NCI-H226 (cell line): ENCODE measurements at regions not wholly inside any gene's neighbourhood (a gene's known extent, or its start where the extent isn't known, plus 50 kb on each side); places are given as distances from the start of the nearest gene placed in this dataset.
"Not testable (repeated sequence)": the region's sequence is repeated elsewhere in the genome, so short reads cannot be mapped to it uniquely, and the experiment has no call there.

Source experiments
- DNase-seq: peaks from one replicate; pipeline ENCODE4 v3.0.0-alpha.2; 2015

GRCh38 chr3:26422415-26422814, 200.2 kb upstream of the LRRC3B start:
- no peak for DNase-seq

GRCh38 chr3:26425076-26425475, 197.5 kb upstream of the LRRC3B start:
- no peak for DNase-seq

GRCh38 chr3:26428992-26429391, 193.6 kb upstream of the LRRC3B start:
- no peak for DNase-seq

- no peak for DNase-seq
These were observed 184.9 kb upstream of the LRRC3B start for GRCh38 chr3:26437678-26438077.

GRCh38 chr3:26438325-26438940, 184.1 kb upstream of the LRRC3B start:
- no peak for DNase-seq

GRCh38 chr3:26438981-26439884, 183.3 kb upstream of the LRRC3B start:
- DNase-seq, result no peak

- no peak for DNase-seq
These were observed 172.6 kb upstream of the LRRC3B start for GRCh38 chr3:26449996-26450395.

- no peak for DNase-seq
These were observed 170.2 kb upstream of the LRRC3B start for GRCh38 chr3:26452363-26452762.

- DNase-seq, result no peak
These were observed 161.6 kb upstream of the LRRC3B start for GRCh38 chr3:26460985-26461384.

- DNase-seq, result no peak
These were observed 150.2 kb upstream of the LRRC3B start for GRCh38 chr3:26472345-26472744.

GRCh38 chr3:26474706-26475105, 147.9 kb upstream of the LRRC3B start:
- DNase-seq, result no peak

- DNase-seq, result no peak
These were observed 142.2 kb upstream of the LRRC3B start for GRCh38 chr3:26480377-26480776.

GRCh38 chr3:26484140-26484539, 138.4 kb upstream of the LRRC3B start:
- DNase-seq, result no peak

- DNase-seq, result no peak
These were observed 124.3 kb upstream of the LRRC3B start for GRCh38 chr3:26498271-26498670.

GRCh38 chr3:26505399-26505798, 117.2 kb upstream of the LRRC3B start:
- DNase-seq, result no peak

- DNase-seq, result not testable (repeated sequence)
These were observed 108.0 kb upstream of the LRRC3B start for GRCh38 chr3:26514445-26515029.

- no peak for DNase-seq
These were observed 107.2 kb upstream of the LRRC3B start for GRCh38 chr3:26515351-26515750.

GRCh38 chr3:26521261-26521660, 101.3 kb upstream of the LRRC3B start:
- no peak for DNase-seq

- DNase-seq, result no peak
These were observed 99.7 kb upstream of the LRRC3B start for GRCh38 chr3:26522919-26523318.

GRCh38 chr3:26525013-26525412, 97.6 kb upstream of the LRRC3B start:
- no peak for DNase-seq

GRCh38 chr3:26535151-26535550, 87.4 kb upstream of the LRRC3B start:
- no peak for DNase-seq

GRCh38 chr3:26536955-26537354, 85.6 kb upstream of the LRRC3B start:
- DNase-seq, result no peak

- no peak for DNase-seq
These were observed 72.2 kb upstream of the LRRC3B start for GRCh38 chr3:26550413-26550812.

GRCh38 chr3:26556637-26557036, 65.9 kb upstream of the LRRC3B start:
- DNase-seq, result no peak
